NCI-H82 (cell line): ENCODE measurements at regions not wholly inside any gene's neighbourhood (a gene's known extent, or its start where the extent isn't known, plus 50 kb on each side); places are given as distances from the start of the nearest gene placed in this dataset.

Experiments used
- DNase-seq: peaks from one replicate; lab custom pipeline; 2025; lab: John Stamatoyannopoulos, UW

DNA sequence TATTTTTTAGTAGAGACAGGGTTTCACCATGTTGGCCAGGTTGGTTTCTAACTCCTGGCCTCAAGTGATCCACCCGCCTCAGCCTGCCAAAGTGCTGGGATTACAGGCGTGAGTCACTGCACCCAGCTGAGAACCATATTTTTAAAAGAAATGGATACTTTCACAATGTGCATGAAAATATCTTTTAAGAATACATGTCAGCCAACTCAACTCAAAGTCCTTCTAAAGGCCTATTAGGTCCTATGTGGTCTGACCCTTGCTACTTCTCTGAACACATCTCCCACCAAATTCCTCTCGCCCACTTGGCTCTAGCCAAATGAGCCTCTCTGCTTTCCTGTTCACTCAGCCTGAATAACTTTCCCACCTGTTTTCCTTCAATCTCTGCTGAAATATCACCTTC is 119.6 kb downstream of the MTX2 start:
- DNase-seq, result no peak

DNA sequence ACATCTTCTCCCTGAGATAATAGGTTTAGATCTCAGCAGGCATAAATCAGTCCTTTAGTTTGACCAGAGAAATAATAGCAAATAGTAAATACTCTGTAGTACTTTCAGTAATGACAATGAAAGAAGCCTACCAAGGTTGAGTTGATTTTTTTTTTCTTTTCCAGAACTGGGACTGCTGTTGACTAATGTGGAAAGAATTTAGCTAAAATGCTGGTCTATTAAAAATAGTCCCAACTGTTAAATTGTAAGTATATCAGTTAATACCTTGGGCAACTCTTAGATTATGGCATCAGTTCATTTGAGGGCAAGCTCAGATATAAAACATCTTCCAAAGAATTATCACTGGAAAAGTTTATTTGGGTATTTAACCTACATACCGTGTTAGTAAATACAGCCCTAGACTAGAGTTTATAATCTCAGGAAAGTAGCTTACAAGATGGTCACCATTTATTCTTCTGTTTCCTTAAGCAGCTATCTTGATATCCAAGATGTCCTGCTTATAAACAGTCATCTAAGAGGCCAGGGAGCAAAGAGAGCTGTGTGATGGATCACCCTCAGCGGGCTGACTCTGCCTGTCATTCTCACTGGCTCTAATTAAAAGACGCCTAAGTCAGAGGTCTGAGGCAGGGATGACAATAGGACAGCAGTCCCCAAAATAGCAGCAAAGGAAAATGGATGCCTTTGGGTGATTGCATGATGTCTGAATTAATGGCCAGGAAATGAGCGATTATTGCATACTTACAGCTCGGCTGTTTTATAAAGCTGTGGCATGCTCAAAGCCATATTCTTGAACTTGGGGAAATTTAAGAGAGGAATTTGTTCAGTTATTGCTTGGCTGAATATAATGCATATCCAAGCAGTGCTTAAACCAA is 121.3 kb downstream of the MTX2 start:
- DNase-seq, result no peak

DNA sequence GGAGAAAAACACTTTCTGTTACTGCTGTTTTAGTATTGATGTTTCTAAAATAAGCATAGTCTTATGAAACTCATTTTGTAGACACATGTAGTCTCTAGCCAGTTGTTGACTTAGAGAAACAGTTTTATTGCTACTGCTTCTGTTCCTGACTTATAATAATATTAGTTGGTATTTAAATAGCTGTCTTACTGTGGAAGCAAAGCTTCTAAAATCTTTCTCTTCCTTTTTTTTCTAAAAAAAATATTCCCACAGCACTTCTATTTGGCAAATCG is 121.8 kb downstream of the MTX2 start:
- no peak for DNase-seq

- DNase-seq, result no peak
These were observed 123.0 kb downstream of the MTX2 start for GRCh38 chr2:176392249-176392648.

DNA sequence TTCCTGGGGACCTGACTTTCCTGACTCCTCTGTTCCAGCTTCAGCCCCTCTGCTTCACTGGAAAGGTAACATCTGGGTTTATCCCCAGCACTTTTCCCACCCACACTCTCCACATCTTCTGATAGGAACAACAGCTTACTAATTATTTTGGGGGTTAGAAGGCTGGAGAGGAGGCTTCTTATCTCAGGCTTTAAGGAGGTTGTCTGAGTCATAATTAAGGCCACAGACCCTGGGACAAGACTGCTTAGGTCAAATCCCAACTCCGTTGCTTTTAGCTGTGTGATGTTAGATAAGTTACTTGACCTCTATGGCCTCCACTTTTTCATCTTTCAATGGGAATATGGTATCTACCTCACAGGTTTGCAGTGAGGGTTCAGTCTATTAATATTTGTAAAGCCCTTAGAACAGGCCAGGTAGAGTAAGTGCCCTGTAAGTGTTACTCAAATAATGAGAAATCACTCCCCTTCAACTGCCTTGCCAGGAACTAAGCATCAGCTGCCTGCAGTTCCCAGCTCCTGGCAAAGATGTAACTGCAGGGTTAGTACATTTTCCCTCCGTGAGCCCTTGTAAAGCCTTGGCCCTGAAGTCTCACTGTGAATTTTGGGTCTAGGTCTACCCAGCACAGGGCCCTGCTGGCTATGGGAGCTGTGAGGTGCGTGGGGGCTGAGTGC is 123.6 kb downstream of the MTX2 start:
- no peak for DNase-seq

GRCh38 chr2:176395273-176395854 is 126.1 kb downstream of the MTX2 start:
- no peak for DNase-seq

- no peak for DNase-seq
These were observed 129.2 kb downstream of the MTX2 start for GRCh38 chr2:176398243-176399073.

GRCh38 chr2:176399074-176399598 is 129.9 kb downstream of the MTX2 start:
- no peak for DNase-seq

DNA sequence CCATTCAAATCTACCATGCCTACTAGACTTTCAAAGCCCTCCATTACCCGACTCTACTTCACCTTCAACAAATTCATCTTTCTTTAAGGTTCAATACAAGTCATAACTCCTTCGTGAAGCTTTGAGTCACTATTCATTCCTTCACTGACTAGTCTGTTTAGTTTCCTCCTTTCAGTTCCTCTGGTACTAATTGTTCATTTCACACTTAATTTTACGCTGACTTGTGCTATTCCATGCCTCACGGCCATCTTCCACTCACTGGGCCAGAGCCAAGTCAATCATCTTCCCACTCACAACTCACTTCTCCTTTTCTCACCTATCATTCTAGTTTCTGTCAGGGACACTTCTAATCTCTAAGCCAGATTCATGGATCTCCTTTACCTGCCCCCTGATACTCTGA is 136.2 kb downstream of the MTX2 start:
- DNase-seq, result no peak

DNA sequence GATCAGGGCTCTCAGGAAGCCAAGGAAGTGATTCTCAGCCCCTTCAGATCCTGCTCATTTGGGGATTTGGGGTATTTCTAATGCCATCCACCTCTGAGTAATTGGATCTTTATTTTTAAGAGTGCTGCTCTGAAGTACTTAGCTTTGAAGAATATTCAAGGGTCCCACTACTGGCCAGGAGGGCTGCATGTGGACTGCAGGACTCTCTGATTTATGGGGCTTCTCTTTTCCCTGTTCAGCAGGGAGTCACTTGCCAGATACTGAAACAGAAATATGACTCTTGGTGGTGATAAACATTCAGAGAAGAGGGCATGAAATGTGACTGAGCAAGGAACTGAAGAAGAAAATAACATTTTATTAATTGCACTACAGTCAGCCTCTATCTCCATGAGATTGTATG is 138.5 kb downstream of the MTX2 start:
- no peak for DNase-seq

DNA sequence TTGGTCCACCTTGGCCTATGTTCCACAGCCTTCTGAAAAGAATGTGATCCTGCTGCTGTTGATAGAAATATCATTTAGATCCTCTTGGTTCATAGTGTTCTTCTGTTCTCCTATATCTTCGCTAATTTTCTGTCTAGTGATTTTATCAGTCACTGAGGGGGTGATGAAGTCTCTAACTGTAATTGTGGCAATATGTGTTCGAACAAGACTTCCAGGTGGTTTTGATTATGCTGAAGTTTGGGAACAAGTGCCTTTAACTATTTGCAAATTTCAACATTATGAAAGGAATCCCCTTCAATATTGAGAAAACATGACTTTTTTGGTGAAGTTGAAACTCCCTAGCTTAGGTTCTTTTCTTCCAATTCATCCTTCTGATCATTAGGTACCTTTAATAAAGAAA is 140.4 kb downstream of the MTX2 start:
- DNase-seq, result no peak

GRCh38 chr2:176412136-176412535 is 142.9 kb downstream of the MTX2 start:
- no peak for DNase-seq

GRCh38 chr2:176413786-176414185 is 144.5 kb downstream of the MTX2 start:
- no peak for DNase-seq

DNA sequence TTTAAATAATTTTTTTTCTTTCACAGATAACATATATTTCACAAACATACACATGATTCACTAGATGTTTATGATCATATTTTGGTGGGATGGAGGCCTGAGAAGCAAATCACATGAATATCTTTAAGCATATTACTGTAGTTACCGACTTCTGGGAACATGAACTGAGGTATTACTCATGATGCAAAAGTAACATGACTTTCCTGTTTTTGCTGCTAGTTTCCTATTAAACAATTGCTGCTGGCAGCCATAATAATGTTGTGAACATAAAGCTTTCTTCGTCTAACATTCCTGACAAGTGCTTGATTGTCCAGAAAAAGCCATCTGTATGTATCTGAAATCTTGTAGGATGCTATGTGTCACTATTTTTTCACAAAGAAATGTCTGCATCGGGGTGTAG is 145.4 kb downstream of the MTX2 start:
- DNase-seq, result no peak

GRCh38 chr2:176415174-176415895 is 146.1 kb downstream of the MTX2 start:
- no peak for DNase-seq

- no peak for DNase-seq
These were observed 146.8 kb downstream of the MTX2 start for GRCh38 chr2:176415937-176416499.

- DNase-seq, result no peak
These were observed 149.5 kb downstream of the MTX2 start for GRCh38 chr2:176418768-176419167.

GRCh38 chr2:176419591-176420071 is 150.4 kb downstream of the MTX2 start:
- no peak for DNase-seq

GRCh38 chr2:176421297-176422050 is 152.2 kb downstream of the MTX2 start:
- DNase-seq, result peak; percentile 62

GRCh38 chr2:176423819-176424218 is 154.6 kb downstream of the MTX2 start:
- peak; percentile 27 for DNase-seq
